HG02852 (cell line): ENCODE measurements at regions not wholly inside any gene's neighbourhood (a gene's known extent, or its start where the extent isn't known, plus 50 kb on each side); places are given as distances from the start of the nearest gene placed in this dataset.

ENCODE experiments used
- ATAC-seq: cut with Tn5 transposase; IDR thresholded peaks from one replicate; pipeline ENCODE4 v1.9.1; 2021; ENCODE audit warnings: mild to moderate bottlenecking, moderate library complexity; ENCODE audit not compliant: unreplicated experiment

GRCh38 chr5:18305288-18305924 lies 671.1 kb downstream of the TAF11L14 start:
- ATAC-seq = peak; percentile 85

GRCh38 chr5:18311266-18311665 lies 677.0 kb downstream of the TAF11L14 start:
- no peak for ATAC-seq

GRCh38 chr5:18312016-18312415 lies 677.8 kb downstream of the TAF11L14 start:
- no peak for ATAC-seq

- ATAC-seq = no peak
These were observed 680.0 kb downstream of the TAF11L14 start for GRCh38 chr5:18314192-18314778.

- ATAC-seq = no peak
These were observed 687.1 kb downstream of the TAF11L14 start for GRCh38 chr5:18321262-18321942.

GRCh38 chr5:18323891-18324290 lies 689.6 kb downstream of the TAF11L14 start:
- no peak for ATAC-seq

- ATAC-seq = no peak
These were observed 691.2 kb downstream of the TAF11L14 start for GRCh38 chr5:18325431-18325830.

- no peak for ATAC-seq
These were observed 695.1 kb downstream of the TAF11L14 start for GRCh38 chr5:18329328-18329727.

- no peak for ATAC-seq
These were observed 699.6 kb downstream of the TAF11L14 start for GRCh38 chr5:18333841-18334240.

GRCh38 chr5:18334949-18335348 lies 700.7 kb downstream of the TAF11L14 start:
- no peak for ATAC-seq

- no peak for ATAC-seq
These were observed 720.6 kb downstream of the TAF11L14 start for GRCh38 chr5:18354828-18355227.

- no peak for ATAC-seq
These were observed 723.2 kb downstream of the TAF11L14 start for GRCh38 chr5:18357486-18357885.

GRCh38 chr5:18366234-18366633 lies 732.0 kb downstream of the TAF11L14 start:
- ATAC-seq = no peak

- no peak for ATAC-seq
These were observed 736.3 kb downstream of the TAF11L14 start for GRCh38 chr5:18370531-18370930.

GRCh38 chr5:18375641-18376040 lies 741.4 kb downstream of the TAF11L14 start:
- ATAC-seq = no peak

- ATAC-seq = no peak
These were observed 743.8 kb downstream of the TAF11L14 start for GRCh38 chr5:18378066-18378465.

GRCh38 chr5:18379189-18379588 lies 744.9 kb downstream of the TAF11L14 start:
- no peak for ATAC-seq

GRCh38 chr5:18380729-18381362 lies 746.6 kb downstream of the TAF11L14 start:
- no peak for ATAC-seq

GRCh38 chr5:18393565-18394442 lies 759.5 kb downstream of the TAF11L14 start:
- peak; percentile 73 for ATAC-seq

- ATAC-seq = peak; percentile 15
These were observed 760.2 kb downstream of the TAF11L14 start for GRCh38 chr5:18394443-18394804.
